GM19351 (cell line): ENCODE measurements at regions not wholly inside any gene's neighbourhood (a gene's known extent, or its start where the extent isn't known, plus 50 kb on each side); places are given as distances from the start of the nearest gene placed in this dataset.
"Not testable (repeated sequence)": the region's sequence is repeated elsewhere in the genome, so short reads cannot be mapped to it uniquely, and the experiment has no call there.

ENCODE experiments used
- ATAC-seq: cut with Tn5 transposase; IDR thresholded peaks from one replicate; pipeline ENCODE4 v1.9.1; 2021; ENCODE audit warnings: mild to moderate bottlenecking, moderate library complexity; ENCODE audit not compliant: unreplicated experiment

DNA sequence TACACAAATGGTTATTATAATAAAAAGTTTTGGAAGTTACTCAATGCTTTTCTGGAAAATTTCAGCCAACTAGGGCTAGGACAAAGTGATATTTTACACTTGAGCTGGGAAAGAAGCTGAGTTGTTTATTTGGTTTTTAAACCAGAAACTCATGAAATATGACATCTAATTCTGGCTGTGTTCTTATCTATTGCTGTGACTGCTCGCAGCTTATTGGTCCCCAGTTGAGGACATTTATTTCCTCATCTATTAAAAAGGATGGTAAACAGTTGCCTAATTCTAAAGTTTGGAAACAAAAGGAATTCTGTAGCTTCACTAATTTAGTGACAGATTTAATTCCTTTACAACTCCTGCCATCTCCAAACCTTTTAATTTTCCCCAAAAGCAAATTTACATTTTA is 487.6 kb upstream of the IL12A start:
- no peak for ATAC-seq

DNA sequence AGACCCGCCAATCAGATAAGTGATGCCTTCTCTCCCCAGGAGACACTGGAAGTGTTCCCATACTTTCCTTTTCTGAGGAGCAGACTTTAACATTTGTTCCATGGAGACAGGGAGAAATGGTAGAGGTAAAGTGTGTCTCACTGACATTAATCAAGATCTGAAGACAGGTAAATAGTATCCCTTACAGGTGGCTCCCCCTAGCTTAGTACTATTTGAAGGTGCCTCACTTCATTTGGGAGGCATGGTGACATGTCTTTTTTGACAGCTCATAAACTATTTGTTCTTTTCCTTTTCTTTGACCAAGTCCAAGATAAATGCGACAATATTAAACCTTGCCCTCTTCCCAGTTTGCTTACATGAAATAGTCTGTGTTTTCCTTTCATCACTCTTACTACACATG is 485.6 kb upstream of the IL12A start:
- no peak for ATAC-seq

DNA sequence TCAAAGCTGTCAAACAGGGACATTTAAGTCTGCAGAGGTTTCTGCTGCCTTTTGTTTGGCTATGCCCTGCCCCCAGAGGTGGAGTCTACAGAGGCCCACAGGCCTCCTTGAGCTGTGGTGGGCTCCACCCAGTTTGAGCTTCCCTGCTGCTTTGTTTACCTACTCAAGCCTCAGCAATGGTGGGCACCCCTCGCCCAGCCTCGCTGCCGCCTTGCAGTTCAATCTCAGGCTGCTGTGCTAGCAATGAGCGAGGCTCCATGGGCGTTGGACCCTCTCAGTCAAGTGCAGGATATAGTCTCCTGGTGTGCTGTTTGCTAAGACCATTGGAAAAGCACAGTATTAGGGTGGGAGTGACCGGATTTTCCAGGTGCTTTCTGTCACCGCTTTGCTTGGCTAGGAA is 477.6 kb upstream of the IL12A start:
- ATAC-seq: not testable (repeated sequence)

DNA sequence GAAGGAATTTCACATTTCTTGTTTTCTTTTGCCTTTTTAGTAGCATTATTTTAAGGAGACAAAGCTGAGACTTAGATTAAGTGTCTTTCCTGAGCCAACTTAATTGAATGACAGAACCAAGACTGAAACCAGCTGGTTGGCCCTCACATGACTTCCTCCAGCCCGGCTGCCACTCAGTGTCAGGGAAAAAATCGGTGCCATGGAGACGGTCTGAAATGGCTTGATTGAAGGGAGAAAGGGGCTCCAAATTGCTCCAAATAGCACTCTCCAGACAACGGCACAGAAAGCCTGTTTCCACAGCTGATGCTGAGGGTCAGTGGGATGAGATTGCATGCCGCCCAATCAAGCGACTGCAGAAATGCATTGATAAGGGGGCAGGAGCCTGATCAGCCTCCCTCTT is 475.2 kb upstream of the IL12A start:
- no peak for ATAC-seq

DNA sequence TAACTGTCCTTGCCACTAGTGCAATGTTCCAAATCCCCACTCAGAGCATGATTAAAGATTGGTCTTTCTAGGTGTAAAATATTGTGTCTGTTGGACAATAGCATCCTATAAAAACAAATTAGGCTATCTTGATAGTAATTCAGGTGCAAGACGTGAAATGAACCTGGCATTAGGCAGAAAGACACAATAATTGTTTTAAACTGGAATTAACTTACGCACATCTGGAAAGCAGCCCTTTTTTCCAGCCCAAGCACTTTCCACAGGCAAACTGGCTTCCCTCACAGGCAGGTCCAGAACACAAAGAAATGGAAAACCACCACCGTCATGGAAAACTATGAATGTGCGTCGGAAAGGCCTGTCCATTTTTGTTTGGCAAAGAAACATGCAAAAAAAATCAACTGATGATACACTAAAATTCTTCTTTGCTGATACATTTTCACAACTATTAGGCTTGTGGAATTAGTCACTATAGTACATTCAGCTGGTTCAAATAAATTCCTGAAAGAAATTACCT is 474.7 kb upstream of the IL12A start:
- ATAC-seq: no peak

DNA sequence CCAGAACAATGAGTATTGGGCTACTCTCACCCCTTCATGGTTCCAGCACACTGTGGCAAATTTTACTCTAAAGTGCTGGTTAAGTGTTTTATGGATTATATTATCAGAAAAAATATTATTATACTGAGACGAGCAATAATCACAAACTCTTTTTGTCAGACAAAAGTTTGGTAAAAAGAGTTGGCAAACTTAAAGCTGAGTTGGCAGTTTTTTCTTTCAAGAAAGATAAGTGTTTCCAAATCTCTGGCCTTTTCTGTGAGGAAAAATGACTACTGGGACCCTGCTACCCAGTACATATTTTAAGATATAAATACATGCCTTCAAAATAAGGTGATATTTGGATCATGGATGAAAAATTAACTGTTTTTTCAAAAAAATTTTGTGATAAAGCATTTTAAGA is 471.5 kb upstream of the IL12A start:
- ATAC-seq: no peak

DNA sequence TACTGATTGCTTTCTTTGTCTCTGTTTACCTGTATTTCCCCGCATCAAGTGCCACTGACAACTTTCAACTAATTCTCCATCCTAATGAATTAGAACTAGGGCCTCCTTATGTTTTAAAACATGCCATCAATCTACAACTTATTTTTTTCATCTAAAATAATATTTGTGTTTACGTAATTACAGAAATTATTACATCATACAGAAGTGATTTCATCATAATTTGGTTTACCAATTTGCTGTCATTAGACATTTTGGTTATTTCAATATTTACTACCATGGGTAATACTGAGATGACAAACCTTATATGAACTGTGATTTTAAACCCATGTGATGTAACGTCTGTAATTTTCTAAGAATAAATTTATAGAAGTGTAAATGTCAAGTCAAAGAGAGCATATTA is 468.0 kb upstream of the IL12A start:
- ATAC-seq: no peak

DNA sequence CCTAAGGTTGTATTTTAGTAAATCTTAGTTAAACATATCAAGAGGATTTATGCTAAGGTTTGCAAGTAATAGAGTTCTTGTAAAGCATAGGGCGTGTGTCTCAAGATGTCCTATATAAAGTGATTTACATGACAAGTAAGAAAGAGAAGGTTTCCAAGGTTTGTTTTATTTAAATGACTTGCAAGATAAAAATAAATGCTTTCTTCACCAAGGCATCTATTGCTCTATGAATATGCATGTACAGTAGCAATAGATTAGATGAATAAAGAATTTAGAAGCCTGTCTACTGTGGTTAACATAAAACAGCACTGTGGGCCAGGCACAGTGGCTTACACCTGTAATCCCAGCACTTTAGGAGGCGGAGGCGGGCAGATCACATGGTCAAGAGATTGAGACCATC is 466.4 kb upstream of the IL12A start:
- ATAC-seq: no peak

DNA sequence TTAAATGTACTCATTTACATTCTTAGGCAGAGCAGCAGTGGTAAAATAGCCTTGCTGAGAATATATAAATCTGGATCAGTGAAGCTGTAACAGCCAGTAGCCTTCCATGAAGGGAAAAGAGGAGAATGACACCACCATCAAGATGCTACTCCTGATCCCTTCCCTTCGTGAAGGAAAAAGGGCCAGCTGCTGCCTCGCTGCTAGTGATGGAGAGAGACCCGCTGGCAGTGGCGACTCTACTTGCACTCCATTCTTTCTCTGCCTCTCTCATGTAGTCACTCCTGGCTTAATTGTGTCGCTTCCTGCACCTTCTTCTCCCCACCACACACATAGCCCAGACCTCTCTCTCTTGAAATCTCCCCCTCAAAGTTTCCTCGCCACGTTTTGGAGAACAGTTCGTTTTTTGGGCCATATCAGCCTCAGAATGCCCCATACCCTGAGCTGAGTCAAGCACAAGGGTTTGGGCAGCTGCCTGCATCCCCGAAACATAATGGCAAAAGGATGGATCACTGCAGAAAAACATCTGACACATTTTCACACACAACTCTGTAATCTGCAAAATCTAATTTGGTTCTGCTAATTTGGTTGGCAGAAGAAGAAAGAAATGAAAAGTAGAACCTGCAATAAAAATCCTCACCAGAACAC is 460.3 kb upstream of the IL12A start:
- ATAC-seq: no peak

DNA sequence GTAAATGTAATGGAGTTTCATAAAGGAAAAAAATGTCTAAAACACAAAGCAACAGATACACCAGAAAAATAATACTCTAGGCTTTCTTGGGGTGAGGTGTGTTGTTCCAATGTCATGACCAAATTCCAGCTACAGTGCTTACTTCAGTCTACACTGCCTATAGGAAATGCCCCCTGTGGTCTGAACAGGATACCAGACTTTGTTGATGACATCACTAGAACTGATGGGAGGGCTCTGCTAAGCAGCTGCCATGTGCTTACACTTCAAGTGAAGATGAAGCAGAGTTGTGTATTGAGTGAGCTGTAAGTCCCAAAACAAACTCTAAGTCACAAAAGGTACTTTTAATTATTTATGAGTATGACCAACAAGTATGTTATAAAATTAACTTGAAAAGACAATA is 456.1 kb upstream of the IL12A start:
- ATAC-seq: no peak

DNA sequence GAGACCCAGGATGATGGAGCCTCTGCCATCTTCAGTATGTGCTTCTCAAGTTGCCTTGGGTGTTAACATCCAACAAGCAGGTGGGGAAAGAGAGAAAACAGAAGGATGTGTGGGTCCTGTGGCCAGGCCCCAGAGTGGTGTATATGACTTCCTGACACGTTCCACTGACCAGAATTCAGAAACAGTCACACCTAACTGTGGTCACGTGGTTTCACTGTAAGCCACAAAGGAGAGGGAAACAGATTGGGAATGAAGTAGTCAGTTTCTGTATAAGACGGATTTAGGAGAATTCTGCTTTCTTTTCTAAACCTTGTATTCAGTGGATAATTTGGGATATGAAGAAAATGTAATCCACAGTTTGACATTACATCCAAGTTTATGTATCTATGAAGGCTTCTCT is 454.1 kb upstream of the IL12A start:
- no peak for ATAC-seq

DNA sequence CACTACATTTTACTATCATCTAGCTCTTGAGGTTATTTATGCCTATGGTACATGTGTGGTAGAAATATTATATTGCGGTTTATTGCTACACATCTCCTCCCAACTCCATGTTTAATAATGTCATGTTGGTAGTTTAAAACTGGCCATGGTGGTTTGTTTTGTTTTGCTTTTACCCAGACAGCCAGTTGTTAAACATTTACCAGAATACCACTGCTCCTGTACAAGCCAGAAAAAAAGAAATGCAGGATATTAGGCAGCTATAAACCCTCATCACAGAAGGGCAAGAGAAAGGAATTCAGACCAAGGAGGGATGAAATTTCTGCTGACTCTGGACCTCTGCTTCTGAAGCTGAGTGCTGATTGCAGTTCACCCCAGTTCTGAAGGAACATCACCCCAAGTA is 451.8 kb upstream of the IL12A start:
- no peak for ATAC-seq

DNA sequence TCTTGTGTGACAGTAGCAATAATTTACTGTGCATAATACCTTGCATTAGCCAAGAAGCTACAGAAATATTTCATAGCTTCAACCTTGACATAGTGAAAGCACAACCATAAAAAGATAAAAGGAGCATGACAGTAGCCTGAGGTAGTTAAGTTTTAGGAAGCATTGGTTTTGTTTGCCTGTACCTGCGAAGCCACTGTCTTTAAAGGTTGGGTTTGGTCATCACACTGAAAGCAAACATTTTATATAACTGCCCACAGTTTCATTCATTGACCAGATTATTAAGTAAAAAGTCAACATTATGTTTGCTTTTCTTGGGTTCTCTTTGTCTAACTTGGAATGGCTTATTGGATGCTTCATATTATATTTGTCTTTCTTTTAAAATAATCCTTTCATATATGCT is 450.1 kb upstream of the IL12A start:
- ATAC-seq: no peak

DNA sequence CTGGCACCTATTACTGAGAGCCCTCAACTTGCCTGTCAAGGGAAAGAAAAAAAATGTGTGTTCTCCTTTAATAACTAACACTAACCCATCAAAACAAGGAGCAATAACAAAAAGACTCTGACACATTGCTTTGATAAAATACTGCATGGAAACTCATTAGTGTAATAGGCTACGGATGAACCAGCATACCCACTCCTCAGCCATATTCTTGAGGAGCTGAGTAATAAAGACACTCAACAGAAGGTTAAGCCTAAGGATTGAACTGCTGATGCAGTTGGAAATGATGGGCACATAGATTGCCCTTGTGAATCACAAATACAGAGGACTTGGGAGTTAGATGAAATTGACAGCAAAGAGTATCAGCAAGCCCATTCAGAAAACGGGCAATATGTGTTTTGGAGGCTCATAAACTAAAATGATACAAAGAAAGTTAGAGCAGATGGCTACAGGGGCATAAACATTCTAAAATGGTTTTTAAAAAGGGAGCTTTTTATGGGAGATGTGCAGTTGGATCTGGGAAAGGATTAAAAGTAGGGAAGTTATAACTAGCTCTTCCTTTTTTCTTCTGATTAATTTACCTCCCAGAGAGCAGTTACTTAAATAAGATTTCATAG is 447.6 kb upstream of the IL12A start:
- no peak for ATAC-seq

DNA sequence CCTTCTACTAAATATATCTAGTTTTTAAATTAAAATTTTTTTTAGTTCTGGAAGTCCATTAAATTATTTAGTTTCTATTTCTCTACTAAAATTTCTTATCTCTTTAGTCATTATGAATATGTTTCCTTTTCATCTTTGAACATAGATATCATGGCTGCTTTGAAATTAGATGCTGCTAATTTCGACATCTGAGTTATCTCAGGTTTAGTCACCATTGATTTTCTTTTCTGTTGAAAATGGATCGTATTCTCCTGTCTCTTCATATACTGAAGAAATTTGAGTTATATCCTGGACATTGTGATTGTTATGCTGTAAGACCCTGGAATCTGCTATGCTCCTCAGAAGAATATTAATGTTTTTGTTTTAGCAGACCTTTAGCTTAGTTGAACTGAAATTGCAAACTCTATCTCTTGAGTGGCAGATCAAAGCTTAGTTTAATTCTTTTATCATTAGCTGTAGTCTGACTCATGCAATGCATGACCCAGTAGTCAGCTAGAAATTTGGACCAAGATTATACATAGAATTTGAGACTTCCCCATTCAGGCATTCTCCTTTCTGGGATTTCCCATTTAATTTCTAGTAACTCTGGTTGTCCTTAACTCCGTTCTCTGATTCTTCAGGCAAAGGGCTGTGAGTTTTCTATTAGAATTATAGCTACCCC is 439.8 kb upstream of the IL12A start:
- ATAC-seq: no peak

DNA sequence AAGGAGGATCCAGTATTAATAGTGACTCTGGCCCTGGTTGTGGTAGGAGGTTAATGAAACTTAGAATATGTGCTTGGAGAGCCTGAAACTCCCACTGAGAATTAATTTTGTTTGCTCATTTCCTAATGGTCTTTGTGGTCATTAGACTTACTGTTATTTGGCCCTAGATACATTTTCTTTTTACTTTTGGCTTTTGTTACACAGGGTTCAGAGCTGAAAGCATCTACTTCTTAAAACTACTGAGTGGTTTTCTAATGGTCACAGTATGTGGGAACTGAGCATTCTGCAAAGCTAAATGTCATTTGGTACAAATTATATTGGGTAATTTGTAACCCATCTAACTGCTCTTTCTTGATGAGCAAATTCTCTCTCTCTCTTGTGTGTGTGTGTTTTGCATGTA is 433.4 kb upstream of the IL12A start:
- ATAC-seq: no peak

DNA sequence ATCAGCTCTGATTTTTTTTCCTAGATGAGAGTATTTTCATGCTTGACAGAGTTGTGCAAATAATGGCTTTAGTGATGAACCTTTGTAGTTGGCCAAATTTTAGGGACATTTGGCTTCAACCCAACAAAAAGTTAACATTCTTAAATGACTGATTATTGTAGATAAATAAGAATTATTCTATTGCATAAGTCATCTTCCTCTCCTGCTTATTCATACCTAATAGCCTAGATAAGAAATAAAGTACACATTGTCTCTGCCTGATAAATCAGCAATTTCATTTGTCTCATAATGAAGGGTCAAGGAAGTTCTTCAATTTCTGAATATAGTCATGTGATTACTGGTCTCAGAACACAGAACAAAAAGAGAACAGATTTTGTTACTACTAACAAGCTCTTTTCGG is 428.9 kb upstream of the IL12A start:
- no peak for ATAC-seq

DNA sequence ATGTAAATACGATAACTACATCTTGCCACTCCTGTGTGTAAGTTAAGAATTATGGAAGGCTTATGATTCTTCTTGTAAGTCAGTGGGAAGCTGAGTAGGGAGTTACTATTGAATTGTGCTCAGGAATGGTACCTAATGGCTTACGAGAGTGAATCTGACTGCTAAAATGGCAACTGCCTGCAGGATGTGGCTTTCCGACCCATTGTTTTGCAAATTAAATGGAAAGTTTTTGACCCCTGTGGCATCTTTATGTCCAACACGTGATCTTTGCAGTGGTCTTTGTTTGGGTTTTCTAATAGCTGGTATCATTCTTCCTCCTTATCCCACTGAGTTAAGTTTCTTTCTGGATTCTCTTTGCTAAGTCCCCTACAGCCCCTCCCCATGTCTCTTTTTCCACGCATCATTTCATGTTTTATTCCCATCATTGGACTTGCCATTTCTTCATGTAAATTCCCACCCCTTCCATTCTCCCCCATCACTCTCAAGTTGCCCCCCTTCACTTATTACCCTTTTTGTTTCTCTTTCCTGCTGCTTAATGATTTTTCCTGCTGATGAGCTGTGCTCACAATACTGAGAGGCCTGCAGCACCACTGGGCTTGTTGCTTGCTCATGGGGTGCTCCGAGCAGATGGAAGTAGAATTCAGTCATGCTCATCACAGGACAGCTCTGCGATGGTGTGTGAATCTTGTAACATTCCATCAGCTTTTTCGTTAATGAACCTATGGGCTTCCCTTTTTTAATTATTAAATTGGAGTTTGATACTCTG is 428.2 kb upstream of the IL12A start:
- no peak for ATAC-seq

DNA sequence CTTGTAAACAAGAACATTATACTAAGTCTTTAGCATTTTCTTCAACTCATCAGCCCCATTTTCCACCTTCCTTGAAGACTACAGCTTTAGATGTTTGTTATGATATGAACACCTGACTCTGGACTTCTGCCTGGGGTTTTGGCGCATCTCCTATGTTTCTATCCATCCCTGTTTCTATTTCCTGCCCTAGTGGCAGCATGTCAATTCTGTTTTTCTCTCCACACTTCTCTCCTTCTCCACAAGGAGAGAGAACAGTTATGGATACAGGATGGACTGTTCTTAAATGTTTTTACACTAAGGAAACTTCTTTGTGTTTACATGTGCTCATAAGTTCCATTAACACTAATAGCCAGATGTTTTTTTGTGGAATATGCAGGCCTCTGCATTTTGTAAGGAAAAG is 423.3 kb upstream of the IL12A start:
- no peak for ATAC-seq

DNA sequence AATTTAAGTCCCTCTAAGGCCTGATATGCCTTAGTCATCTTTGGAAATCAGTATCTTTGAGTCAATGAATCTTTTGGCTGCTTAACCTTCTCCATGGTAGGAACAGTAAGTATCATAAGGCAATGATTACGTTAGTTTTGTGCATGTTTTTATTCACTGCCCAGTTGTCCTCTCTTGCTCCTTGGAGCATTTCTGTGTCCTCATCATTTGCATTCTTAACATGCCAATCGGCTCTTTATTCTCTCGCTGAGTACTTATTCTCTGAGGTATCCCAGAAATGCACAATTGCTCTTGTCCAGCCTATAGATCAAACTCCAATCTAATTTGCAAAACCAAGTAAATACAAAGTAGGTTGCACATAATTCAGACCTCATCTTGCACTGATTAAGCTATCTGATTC is 405.0 kb upstream of the IL12A start:
- no peak for ATAC-seq

DNA sequence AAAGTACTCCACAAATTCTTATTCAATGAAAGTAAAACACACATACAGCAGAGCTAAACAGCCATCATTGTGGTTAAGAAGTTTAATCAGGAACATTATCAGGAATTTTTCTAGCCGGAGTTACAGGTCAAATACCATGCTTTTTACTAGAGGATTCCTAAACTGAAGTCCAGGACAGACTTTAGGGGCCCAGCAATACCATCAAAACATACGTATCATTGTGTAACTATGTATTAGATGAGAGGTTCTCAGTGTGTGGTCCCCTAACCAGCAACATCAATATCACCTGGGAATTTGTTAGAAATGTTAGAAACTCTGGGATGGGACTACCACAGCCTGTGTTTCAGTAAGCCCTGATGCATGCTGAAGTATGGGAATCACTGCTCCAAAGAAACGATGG is 404.2 kb upstream of the IL12A start:
- no peak for ATAC-seq
